HT-29 (cell line): ENCODE measurements at regions not wholly inside any gene's neighbourhood (a gene's known extent, or its start where the extent isn't known, plus 50 kb on each side); places are given as distances from the start of the nearest gene placed in this dataset.

ENCODE experiments used
- DNase-seq: peaks from one replicate; pipeline ENCODE4 v3.0.0-alpha.2; 2015; ENCODE audit warnings: low spot score

DNA sequence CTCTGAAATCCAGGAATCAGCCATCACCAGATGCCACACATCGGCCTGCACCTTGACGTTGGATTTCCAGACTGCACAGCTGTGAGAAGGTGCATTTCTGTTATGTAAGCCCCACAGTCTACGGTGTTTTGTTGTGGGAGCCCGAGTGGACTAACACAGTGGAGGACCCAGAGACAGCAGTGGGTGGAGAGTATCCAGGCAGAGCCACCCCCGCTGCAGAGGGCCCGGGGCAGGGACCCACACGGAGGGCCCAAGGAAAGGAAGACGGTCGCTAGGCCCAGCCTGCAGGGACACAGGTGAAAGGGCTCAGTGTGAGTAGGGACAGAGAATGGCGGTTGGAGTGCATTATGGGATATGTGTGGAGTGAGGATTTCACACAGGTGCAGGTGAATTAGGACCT lies 288.3 kb upstream of the AJAP1 start:
- DNase-seq, result no peak

GRCh38 chr1:4367230-4367777 lies 287.1 kb upstream of the AJAP1 start:
- DNase-seq, result no peak

DNA sequence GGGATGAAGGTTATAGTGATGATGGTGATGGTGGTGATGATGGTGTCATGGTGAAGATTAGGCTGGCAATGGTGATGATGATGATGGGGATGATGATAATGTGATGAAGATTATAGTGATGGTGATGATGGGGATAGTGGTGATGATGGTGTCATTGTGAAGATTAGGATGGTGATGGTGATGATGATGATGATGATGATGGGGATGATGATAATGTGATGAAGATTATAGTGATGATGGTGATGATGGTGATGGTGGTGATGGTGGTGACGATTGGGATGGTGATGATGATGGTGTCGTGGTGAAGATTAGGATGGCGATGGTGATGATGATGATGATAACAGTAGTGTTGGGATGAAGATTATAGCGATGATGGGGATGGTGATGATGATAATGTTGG lies 285.1 kb upstream of the AJAP1 start:
- DNase-seq, result no peak

DNA sequence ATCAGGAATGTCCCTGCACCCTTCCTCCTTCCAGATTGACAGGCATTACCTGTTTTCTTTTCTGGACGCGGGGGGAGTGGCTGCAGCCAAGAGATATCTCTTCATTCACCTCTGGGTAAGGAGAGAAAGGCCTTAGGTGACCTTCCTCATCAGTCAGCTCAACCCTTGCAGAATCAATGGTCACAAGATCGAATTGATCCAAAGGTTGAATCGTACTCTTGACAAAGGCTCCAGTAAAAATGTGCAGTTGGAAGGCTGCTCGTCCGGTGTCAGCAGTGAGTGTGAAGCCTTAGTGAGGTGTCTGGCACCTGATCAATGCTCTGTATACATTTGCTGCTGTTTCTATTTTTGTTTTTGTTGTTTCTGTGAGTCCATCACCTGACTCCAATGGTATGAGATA lies 282.6 kb upstream of the AJAP1 start:
- DNase-seq, result no peak

GRCh38 chr1:4375812-4376211 lies 278.6 kb upstream of the AJAP1 start:
- DNase-seq, result no peak

GRCh38 chr1:4379451-4380175 lies 274.8 kb upstream of the AJAP1 start:
- no peak for DNase-seq

DNA sequence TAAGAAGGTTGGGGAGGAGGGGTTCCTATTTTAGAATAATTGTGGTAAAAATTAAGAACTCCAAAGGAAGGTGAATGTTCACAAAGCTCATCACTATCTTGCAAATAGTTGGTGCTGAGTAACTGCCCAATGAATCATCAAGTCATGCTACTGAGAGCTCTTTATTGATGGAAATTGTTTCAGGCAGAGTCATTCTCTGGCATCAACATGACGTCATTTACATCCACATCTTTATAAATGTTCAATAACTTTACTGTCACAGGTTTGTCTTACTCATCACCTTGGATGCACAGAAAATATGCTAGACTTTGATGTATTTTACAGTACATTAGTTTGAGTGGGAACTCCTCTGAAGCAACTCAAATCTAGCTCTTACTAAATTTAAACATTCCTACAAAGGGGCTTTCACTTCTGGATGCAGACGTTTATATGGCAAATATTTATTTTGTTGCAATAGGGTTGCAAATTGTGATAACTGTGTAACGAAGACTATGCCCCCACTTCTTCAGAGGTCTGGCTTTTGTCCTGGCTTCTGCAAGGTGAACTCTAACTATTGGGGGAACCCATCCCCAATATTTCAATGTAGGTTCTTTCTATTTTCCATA lies 273.7 kb upstream of the AJAP1 start:
- no peak for DNase-seq

DNA sequence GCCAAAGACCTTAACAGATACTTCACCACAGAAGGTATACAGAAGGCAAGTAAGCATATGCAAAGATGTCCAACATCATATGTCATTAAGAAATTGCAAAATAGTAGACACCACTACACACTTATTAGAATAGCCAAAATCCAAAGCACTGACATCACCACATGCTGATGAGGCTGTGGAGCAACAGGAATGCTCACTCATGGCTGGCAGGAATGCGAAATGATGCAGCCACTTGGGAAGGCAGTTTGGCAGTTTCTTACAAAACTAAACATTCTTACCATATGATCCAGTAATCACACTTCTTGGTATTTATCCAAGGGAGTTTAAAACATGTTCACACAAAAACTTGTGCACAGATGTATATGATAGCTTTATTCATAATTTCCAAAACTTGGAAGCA lies 261.2 kb upstream of the AJAP1 start:
- no peak for DNase-seq

DNA sequence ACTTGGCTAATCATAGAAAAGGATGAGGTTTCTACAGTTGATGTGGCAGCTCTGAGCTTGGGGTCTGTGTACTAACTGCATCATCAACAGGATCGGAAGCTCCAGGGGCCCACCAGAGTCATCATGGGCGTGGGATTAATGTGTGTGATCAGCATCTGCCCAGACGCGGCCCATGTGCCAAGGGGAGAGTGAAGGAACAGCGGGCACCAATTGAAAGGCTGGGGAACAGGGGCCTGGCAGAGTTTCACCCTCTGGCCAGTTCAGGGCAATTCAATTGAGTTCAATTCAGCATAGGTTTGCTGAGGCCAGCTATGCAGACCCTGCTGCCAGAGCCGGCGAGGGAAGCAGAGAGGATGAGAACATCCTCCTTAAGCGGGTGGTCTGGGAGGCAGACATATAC lies 260.0 kb upstream of the AJAP1 start:
- no peak for DNase-seq

GRCh38 chr1:4395158-4395557 lies 259.3 kb upstream of the AJAP1 start:
- DNase-seq, result no peak

DNA sequence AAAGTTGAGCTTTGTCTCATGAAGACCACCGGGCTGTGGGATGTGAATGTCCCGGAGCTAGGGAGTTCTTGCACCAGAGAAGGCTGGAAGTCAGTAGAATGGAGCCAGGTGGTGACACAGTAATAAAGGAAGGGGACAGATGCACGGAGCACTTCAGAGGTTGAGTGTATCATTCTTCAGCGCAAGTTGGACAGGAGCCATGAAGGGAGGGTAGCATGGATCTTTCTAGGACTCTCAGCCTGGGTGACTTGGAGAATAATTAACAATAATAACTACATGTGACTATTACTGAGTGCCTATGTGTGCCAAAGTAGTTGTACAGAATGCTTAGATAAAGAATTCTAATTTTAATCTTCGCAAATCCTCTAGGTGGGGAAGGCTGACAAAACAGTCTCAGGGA lies 258.7 kb upstream of the AJAP1 start:
- no peak for DNase-seq

DNA sequence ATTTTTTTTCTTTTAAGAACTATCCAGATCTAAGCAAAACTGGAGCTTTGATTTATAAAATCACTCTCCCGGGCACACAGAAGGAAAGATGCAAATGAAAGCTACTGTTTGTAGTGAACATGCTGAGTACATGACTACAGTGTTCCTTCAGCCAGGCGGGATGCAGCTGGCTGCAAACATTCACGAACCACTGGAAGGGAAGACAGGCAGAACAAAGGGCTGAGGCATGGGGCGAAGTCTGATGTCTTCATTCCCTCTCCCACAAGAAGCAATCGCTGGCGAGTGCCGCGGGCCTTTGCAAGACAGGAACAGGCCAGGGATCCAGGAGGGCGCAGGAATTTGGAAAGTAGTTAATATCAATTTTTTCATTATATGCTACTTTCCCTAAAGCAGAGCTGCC lies 257.9 kb upstream of the AJAP1 start:
- no peak for DNase-seq

DNA sequence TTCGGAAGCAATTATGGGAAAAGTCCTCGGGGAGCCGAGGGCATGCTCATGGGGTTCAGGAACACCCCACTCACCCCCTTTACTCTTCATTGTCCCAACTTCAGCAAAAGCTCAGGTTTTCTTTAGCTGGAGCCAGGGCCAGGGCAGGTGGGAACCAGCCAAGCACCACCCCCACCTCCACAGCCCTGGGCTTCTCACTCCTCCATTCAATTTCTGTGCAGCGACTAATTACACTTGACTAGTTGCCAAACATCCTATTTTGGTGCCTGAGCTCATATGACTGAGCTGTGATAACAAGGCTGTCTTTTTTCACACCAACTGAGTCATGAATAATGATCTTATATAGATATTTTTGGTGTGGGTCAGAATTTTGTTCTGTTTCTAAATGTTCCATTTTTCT lies 257.2 kb upstream of the AJAP1 start:
- DNase-seq, result no peak

DNA sequence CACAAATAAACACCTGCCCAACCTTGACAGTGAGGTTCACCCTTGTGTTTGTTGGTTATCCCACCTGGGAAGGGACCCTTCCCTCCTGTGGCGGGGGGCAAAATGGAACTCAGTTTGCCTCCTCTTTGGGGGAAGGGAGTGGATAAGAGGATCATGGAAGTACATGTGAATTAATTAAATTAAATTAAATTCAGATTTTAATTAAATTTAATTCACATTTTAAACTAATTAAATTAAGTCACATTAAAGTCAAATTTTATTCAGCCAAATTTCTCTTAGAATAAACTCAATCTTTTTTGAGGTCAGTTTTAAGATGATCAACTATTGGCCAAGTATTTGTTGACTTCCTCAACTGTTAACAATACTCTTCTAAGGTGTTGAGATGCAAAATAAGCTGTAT lies 252.4 kb upstream of the AJAP1 start:
- no peak for DNase-seq

- no peak for DNase-seq
These were observed 249.4 kb upstream of the AJAP1 start for GRCh38 chr1:4404854-4405590.

DNA sequence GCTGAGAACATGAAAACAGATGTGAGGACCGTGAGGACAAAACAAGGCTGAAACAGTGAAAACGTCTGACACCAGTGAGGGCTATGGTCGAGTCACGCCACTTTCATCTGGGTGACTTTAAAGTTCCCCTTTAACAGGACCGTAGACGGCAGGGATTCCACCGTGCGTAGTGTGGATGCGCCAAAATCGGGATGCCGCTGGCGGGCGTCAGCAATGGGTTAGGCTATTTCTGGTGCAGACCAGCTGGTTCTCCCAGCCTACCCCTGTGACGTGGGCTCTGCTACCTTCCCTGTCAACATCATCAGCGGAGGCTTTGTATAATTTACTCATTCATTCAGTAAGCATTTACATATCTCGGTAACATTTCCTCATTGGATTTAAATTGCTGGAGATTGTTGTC lies 246.6 kb upstream of the AJAP1 start:
- no peak for DNase-seq

DNA sequence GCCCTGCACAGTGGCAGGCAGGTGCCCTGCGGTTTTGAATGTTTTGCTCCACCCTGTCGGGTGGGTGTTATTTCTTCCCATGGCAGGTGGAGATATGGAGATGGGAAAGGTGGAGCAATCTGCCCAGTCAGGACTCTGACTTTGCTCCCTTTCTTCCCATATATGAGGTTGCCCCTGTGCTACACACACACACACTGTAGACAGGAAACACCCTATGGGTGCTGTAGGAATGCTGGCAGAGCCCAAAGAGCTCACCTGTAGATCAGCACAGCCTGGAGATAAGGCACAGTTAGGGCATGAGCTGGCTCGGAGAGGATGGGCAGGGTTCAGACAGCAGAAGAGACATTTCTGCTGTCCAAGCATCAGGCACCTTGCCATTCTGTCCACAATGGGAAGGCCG lies 246.0 kb upstream of the AJAP1 start:
- DNase-seq, result no peak

DNA sequence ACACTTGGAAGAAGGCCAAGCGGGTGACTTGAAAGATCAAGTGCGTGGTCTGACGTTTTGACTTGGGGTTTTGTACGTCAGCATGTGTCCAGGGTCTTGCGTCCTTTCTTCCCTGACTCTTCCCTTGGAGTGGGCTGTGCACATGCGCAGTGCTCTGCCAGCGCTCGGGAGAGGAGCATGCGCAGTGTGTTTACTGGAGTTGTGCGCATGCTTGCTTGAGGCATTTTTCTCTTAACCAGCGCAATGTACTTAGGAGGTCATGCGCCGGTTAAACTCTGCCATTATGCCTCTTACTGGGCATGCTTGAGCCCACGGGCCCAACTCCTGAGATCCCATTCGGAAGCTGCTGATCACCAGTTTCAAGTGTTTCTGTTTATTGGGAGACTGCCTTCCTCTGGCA lies 242.5 kb upstream of the AJAP1 start:
- DNase-seq, result no peak

- no peak for DNase-seq
These were observed 238.9 kb upstream of the AJAP1 start for GRCh38 chr1:4415476-4415875.

- DNase-seq, result no peak
These were observed 238.2 kb upstream of the AJAP1 start for GRCh38 chr1:4416189-4416588.

GRCh38 chr1:4418021-4418420 lies 236.4 kb upstream of the AJAP1 start:
- no peak for DNase-seq

- no peak for DNase-seq
These were observed 232.4 kb upstream of the AJAP1 start for GRCh38 chr1:4421986-4422385.
